HG02571 (cell line): ENCODE measurements at regions not wholly inside any gene's neighbourhood (a gene's known extent, or its start where the extent isn't known, plus 50 kb on each side); places are given as distances from the start of the nearest gene placed in this dataset.
A peak's percentile ranks its signal among the peaks of the same experiment; 100 is the strongest.

Source experiments
- ATAC-seq: cut with Tn5 transposase; IDR thresholded peaks from one replicate; pipeline ENCODE4 v1.9.1; 2021; ENCODE audit warnings: mild to moderate bottlenecking, moderate library complexity; ENCODE audit not compliant: unreplicated experiment

DNA sequence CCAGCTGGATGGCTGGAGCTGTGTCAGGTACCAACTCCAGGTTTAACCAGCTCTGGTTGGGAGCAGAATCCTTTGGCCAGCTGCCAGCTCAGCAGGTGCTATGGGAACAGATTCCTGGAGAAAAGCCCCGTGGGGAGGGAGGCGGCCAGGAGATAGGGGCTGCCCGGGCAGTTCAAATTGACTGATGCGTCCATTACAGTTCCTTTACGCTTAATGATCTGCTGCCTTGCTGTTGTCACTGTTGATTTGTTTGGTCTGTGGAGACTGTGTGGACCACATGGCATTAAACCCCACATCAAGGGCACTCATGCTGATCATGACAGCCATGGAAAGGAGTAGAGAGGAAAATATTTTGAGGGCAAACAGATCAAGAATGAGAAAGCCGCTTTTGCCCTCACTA lies 200.0 kb downstream of the TSN start:
- ATAC-seq, result no peak

DNA sequence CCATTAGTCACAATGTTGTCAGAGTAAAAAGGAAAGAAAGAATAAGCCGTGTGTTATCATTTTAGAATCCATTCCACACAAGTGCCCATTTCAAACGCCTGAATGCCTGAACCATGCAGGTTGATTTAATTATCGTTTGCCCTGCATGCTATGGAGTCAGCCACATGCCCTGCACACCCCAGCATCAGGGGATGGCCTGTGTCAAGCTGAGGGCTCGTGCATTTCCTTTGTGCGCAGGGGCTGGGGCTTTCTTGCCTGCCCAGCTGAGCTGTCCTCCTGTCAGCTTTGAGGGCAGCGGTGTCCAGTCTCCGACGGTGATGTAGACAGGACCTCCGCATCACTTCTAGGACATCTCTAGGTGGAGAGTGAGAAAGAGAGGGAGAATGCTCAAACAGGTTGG lies 200.4 kb downstream of the TSN start:
- no peak for ATAC-seq

DNA sequence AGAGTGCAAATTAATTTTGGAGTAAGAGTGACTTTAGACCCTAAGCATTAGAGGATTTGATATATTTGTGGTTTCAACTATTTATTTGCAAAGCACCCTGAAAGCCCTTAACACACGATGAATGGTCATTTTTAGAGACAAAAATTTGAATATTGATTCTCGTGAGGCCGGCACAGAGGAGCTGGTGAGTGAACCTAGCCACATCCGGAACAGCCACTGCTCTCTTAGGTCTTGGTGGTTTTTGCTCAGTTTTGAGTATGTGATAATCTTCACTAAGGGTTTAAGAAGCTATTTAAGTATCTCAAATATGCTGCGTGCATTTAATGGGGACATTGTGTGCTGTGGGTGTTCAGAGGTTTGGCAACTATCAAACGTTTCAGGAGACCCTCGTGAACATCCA lies 204.8 kb downstream of the TSN start:
- no peak for ATAC-seq

DNA sequence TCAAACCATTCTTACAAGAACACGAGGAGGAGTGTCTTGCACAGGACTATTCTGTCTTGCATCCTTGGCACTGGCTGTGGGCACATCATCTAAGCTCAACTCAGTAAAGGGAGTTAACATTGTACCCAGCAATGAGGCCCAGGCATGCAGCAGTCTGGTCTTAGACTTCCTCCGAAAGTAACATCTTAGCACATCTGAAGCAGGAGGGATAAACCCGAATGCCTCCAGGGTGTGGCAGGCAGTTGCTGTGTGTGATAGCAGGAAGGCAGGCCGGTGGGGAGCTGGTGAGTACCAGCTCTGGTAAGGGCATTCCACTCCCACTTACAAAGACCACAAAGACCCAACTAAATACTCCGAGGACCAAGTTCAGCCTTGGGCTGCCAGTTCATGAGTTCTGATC lies 206.3 kb downstream of the TSN start:
- no peak for ATAC-seq

DNA sequence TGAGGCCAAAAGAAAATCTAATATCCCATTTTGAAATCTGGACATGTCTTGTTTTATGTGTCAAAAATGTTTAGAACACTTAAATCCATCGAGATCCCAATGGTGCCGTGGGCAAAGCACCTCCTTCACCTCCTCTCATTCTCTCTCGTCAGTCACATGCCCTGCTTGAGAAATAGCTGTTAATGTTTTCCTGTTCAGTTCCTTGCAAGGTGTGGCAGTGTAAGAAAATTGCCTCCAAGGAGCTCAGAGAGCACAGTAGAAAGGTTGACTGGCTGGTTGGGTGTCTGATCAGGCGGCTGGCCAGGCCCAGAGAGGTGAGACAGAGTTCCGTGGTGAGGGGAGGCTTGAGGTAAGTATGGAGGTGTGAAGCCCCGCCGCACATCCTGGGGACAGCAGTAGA lies 210.2 kb downstream of the TSN start:
- no peak for ATAC-seq

DNA sequence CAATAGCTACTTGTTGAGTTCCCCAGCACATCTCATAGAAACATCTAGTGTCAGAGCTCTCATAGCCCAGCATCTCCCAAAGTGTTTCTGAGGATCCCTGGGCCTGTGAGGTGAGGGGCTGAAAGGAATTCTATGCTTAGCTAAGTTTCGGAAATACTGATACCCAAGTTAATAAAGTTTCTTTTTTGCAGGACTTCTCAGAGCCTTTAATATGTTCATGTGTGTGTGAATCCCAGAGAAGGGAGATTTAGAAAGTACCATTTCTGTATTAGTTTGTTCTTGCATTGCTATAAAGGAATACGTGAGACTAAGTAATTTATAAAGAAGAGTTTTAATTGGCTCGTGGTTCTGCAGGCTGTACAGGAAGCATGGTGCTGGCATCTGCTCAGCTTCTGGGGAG lies 211.2 kb downstream of the TSN start:
- no peak for ATAC-seq

DNA sequence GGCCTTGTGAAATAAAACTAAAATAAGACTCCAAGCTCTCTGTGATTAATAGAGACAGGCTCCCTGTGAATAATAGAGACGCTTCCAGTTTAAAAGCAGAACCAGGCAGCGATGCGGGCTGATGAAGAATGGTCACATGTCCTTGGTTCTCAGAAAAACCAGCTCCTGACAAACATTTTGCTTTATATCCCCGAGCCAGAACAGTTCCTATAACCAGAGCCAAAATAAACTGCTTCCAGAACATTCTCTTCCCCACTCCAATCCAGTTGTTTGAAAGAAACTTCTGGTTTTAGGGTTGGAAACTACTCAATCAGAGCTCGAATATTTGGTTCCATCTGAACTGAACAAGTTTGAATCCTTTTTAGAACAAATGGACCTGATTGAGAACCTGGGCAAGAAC lies 213.7 kb downstream of the TSN start:
- ATAC-seq, result no peak

DNA sequence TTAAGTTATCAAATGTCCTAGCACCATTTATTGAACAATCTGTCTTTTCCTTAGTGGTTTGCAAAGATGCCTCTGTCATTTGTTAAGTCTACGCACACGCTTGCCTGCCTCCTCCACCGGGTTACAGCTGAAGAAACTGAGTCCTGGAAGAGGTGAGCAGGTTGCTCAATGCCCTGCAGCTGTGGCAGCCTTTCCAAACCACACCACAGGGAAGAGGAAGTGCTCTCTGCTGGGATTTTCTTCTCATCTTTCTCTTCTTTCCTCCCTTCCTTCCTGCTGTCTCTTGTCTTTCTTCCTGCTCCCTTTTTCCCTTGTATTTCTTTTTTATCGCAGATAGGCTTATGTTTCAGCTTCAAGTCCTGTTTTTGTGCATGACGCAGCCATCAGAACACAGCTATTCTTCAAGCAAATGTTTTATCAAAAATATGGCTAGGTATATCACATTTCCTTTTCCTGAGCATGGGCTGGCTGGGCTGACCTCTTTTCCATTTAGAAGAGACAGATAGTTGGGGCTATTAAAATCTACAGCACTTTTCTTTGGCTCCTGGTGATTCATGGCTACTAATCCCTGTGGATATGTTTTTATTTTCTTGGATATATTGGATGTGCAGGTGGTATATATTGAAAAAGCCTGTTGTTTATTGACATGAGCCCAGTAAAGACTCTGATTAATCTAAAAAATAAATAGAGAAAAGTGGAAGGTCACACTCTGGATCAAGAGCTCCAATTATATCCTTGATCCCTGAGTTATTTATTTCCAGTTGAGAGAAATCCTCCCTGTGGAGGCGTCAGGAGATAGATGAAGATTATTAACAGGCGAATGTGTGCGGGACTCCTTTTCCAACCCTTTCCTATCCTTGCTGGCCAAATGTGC lies 214.6 kb downstream of the TSN start:
- no peak for ATAC-seq

DNA sequence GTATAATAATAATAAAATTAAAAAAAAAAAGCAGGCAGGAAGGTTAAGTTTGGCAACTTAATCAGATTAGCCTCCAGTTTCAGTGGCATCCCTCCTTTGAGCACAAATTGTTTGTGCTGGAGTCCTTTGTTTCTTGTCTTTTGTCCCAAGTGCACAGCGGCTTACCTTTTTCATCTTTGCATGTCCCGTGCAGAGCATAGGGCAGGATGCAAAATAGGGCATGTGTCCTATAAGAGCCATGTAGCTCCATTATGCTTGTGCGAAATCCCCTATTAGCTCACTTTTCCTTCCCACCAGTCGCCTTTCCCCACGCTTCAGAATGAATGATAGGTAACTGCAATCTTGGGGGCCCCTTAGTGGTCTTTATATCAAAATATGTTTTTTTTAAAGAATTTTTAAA lies 216.8 kb downstream of the TSN start:
- ATAC-seq, result no peak

DNA sequence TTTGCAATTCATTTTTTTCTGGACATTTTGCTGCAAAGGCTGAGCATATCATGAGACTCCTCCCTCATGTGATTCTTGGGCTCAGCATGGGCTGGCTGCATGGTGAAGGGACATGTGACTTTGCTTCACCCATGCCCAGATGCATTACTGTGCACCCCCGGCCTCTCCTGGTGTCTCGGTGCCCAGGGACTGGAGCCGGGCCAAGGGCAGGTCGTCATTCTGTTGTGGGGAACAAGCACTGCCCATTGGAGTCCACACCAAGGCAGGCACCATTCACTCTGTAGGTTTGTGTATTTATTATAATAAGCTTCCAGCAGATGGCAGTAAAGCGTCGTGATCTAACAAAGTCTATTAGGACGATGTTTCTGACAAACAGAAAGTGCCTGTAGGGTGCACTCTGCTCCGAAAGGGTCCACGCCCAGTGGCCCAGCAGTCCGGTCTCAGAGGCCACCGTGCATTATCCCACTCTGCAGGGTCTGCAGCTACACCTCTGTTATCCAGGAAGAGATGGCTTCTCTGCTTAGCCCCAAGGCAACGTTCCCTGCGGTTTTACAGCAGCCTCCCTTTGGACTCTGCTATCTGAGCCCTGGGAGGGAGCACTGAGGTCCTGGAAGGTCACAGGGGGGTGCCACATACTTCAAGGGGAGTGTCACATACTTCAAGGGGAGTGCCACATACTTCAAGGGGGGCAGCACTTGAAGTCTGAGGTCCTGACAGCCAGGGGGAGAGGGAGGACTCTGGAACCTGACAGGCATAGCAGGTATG lies 219.6 kb downstream of the TSN start:
- peak; percentile 89 for ATAC-seq

DNA sequence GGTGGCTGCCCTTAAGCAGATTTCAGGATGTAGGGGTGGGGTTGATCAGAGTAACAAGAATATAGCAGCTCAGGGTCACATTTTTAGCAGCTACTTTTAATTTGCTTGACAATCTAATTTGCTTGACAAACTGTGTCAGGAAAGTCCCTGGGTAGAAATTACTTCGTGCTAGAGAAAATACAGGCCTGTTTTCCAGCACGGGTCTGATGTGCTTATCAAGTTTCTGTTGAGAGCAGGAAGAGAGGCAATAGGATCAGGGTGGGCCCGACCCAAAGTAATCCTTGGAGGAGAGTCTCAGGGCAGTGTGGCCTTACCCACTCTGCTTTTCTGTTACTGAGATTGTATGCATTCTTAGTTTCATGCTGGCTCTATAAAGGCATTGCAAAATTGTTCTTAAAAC lies 221.5 kb downstream of the TSN start:
- ATAC-seq, result no peak

DNA sequence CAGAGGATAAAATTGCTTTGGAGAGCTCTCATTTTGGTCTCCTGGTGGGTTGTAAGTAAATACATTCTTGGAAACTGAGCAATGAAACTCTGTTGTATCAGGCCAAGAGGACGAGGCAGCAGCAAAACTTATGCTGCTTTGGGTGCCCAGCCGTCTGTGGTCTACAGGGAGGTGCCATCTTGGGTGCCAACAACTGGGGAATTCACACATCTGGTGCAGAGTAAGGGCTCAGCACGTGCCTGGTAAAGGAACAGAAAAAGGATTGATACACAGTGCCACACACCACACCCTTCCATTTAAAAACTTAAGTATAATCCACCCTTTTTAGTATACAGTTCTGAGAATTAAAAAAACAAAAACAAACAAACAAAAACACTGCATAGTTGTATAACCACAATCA lies 221.9 kb downstream of the TSN start:
- no peak for ATAC-seq

DNA sequence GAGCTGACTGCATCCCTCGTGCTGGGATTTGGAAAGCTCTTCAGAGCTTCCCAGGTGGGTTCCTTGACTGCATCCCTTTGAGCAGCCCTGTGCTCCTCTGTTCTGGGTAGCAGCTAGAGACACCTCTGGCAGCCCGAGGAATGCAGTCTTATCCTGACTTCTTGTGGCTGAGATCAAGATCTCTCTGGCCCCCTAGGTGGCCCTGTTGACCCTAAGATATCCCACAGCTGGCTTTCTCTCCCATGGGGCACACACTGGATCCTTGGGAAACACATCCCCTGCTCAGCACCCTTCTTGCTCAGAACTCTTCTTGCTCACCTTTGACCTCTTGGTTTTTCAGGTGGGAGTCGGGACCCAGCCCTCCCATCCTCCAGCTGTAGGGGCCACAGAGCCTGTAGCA lies 237.2 kb downstream of the TSN start:
- ATAC-seq, result no peak

DNA sequence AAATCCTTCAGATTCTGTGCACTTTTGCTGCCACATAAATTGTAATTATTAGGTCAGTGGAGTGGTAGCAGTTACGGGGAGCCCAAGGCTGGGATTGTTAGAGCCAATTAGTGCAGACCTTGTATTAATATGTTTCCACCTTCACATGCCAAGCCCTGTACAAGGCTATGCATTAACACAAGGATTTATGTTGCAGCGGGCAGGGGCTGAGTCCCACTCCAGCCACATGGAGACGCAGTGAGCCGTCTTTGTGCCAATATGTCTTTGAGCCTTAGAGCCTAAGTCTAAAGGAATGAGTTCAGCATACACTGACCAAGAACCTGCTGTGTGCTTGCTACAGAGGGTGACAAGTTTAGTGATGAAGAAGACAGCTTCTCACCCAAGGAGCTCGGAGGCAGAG lies 238.2 kb downstream of the TSN start:
- ATAC-seq, result no peak

DNA sequence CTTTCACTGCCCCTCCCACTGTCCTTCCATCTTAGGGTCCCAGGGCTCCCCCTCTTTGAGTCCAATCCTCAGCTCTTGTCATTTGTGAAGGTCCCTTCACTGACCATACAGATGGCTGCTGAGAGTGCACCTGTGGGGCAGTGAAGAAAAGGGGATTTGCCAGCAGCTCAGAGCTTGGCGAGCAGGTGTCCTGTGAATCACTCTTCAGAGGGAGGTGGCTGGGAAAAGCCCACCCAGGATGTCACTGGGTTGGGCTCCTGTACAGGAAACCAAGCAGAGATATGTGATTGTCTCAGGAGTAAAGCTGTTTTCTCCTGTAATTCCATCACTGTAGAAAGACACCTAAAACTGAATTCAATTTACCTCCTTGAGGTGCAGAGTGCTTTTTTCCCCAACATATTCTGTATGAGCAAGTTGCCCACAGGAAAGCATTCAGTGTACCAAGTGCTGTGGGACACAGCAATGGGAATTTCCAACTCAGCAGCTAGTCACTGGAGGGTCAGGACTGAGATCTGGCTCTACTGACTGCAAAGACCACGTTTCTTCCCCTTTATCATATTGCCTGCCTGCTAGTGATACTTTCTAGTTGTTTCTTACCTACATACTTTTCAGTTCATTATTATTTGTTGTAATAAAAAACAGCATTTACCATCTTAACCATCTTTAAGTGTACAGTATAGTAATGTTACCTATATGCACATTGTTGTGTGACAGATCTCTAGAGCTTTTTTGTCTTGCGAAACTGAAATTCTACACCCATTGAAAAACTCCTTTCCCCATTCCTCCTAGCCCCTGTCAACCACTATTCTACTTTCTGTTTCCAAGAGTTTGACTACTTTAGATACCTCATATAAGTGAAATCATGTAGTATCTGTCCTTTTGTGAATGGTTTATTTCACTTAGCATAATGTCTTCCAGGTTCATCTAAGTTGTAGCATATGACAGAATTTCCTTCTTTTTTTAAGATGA lies 239.1 kb downstream of the TSN start:
- ATAC-seq, result no peak

DNA sequence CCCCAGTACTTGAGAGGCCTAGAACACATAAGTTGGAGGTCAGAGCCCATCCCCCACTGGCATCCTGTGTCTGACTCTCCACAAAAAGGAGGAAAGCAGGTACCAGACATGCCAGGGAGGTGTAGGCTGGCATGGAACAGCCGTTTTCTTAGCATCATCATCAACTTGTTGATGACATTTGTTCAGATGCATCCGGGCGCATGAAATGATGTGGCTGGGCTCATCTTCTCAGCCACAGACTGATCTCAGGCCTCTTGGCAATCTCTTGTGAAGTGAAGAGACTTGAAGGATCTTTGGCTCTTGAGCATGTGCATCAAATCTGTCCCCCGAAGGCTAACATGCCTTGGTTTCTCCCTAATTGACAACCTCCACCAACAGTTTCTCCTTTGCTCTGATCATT lies 243.3 kb downstream of the TSN start:
- no peak for ATAC-seq

DNA sequence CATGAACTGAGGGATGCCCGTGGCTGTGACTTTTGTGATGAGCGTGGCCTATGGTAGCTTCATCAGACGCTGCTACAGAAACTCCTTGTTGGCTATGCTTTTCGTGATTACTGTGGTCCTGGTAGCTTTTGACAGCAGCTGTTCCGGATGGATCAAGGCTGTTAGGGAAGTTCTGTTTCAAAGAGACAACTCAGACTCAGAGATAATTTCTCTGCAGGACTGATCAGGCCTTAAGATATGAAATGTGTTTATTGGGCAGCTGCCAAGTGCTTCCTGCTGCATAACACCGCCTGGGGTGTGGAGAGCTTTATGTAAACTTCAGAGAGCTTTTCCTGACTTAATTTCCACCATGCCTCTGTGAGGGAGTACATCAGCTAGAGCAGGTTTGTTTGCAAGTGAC lies 243.8 kb downstream of the TSN start:
- ATAC-seq, result no peak

DNA sequence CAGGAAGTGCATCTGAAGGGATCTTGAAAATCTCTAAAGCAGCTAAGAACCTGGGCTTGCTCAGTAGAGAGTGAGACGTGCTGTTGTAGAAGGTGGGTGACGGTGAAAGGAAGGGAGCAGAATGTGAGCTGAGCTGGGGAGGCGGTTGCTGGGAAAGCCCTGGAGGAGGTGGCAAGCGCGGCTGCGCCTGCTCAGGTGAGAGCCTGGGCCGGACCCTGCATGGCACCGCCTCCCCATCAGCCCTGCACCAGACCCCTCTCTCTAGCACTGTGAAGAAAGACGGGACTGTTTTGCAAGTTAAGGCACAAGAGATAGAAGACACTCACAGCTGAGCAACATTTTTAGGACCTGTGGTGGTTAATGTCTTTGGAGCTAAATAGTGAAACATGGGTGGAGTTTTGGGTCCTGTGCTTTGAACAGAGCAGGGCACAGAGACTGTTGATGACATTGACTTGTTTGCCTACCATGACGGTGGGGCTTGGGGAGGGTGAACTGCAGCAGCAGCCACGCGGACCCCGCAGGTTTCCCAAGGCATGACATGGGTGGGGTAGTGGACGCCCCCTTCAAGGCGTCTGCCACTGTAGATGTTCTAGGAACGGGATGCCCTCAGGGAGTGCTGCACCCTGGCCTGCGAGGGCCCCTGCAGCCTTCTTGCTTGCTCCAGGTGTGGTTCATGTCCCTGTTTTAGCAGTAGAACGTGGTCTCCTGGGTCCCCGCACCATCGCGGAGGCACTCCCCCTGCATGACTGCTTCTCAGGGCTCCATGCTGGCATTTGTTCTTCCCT lies 245.3 kb downstream of the TSN start:
- ATAC-seq, result no peak

DNA sequence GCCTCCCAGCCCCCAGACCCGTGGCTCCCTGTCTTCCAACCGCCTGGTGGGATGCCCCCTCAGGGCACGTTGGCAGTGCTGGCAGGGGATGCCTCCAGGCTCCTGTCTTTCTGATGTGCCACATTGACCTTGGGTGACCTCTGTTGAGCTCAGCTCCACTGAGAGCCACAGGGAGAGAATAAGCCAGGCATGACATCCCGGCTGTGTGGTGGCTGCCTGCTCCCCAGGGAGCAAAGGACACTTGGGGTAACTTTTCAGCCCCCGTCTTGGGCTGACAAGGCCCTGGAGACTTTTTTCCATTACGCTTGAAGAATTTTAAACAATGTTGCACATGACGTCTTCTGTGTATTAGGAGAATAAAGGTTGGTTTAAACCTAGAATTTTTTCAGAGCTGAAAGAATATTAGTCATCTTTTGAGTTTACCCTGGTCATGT lies 246.0 kb downstream of the TSN start:
- ATAC-seq, result no peak

DNA sequence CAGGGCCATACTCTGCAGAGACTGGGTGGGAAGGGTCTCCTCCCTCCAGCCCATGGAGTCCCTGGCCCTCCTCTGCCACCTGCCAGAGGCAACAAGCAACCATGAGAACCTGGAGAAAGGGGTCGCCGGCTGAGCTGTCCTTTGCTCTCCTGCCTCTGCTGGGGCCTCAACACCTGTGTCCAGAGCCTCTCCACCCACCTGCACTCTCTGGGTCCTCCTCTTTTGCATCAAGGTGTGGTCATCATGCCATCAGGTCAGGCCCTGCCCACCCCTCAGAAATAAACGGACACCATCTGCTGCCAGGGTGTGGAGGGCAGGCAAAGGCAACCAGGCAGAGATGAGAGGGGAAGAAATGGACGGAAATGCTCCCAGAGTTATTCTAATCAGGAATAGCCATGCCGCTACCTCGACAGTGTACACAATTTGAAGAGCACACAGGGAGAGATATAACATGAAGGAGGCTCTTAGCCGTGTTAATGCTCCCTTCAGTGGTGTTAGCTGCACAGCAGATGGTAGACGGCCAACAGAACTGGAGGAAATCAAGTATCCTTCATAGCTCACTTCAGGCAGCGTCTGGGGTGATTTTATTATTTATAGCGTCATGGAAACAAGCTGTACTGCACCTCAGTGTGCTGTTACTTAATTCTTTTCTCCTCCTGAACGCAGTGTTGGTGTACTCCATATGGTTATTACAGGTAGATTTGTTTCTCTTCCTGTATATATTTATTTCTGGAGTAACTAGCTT lies 247.9 kb downstream of the TSN start:
- no peak for ATAC-seq
